T-cell (primary cell): ENCODE measurements at regions not wholly inside any gene's neighbourhood (a gene's known extent, or its start where the extent isn't known, plus 50 kb on each side); places are given as distances from the start of the nearest gene placed in this dataset.

Experiments used
- ATAC-seq, 4 experiments: fragments of 200-7000 bp in 3 of 4; fragments of 150-1000 bp in 1 of 4; cut with Tn5 transposase; replicated peaks in 1 of 4; 1 replicate in 3 of 4; 2 replicates in 1 of 4; pipeline ENCODE4 v1.10.0; 2021; ENCODE audit warnings: moderate library complexity in 3 of 4, mild to moderate bottlenecking in 2 of 4, moderate number of reproducible peaks in 1 of 4
- CTCF ChIA-PET, 2 donors: fragments of 300-600 bp; sonication (Branson Sonifier 250); formaldehyde crosslinking; loops; one replicate each; lab custom pipeline; 2022; ENCODE audit warnings: antibody characterized with exemption in 2 of 2; lab: Charles Lee
- POLR2A ChIA-PET, 2 donors: fragments of 300-600 bp; sonication (Branson Sonifier 250); formaldehyde crosslinking; loops; one replicate each; lab custom pipeline; 2022; ENCODE audit warnings: antibody characterized with exemption in 2 of 2; lab: Charles Lee
- DNase-seq, 35 experiments: peaks; one replicate each; pipeline versions ENCODE4 v3.0.0 to v3.0.0-alpha.2; 2013 to 2023
- H3K27ac ChIP-seq: one replicate; pipeline ENCODE4 v1.5.1; 2013; ENCODE audit warnings: low read length
- H3K27me3 ChIP-seq, 2 experiments: replicated peaks in 1 of 2; 1 replicate in 1 of 2; 2 replicates in 1 of 2; pipeline versions ENCODE4 v1.6.1 to v1.7.0; 2013; ENCODE audit warnings: low read length in 1 of 2, mixed read lengths in 1 of 2; ENCODE audit not compliant: control insufficient read depth in 2 of 2, insufficient read depth in 2 of 2; ENCODE audit errors: extremely low read depth in 1 of 2
- H3K36me3 ChIP-seq, 2 donors: 1 replicate in 1 of 2; 2 replicates in 1 of 2; pipeline versions ENCODE4 v1.6.1 to v1.7.0; 2013; ENCODE audit warnings: low read length in 1 of 2; ENCODE audit not compliant: control insufficient read depth in 2 of 2, insufficient read depth in 1 of 2; ENCODE audit errors: extremely low read depth in 1 of 2
- H3K4me1 ChIP-seq, 2 experiments: 1 replicate in 1 of 2; 2 replicates in 1 of 2; pipeline versions ENCODE4 v1.6.1 to v1.7.0; 2013; ENCODE audit warnings: low read length in 2 of 2, mixed read lengths in 1 of 2; ENCODE audit not compliant: insufficient read depth in 2 of 2, control insufficient read depth in 1 of 2; ENCODE audit errors: extremely low read depth in 1 of 2
- H3K4me3 ChIP-seq, 2 donors: 1 replicate in 1 of 2; 2 replicates in 1 of 2; pipeline versions ENCODE4 v1.5.1 to v1.7.0; 2013; ENCODE audit warnings: mild to moderate bottlenecking in 2 of 2, low read length in 1 of 2, moderate library complexity in 1 of 2; ENCODE audit not compliant: control insufficient read depth in 1 of 2; ENCODE audit errors: extremely low read depth in 1 of 2
- H3K9me3 ChIP-seq: 2 replicates; pipeline ENCODE4 v1.7.0; 2013
- H3K27ac Mint-ChIP-seq, 2 donors: one replicate each; pipeline ENCODE4 v1.8.0; 2020 to 2021; ENCODE audit warnings: mild to moderate bottlenecking in 2 of 2, mixed read lengths in 2 of 2
- H3K27me3 Mint-ChIP-seq, 2 donors: one replicate each; pipeline ENCODE4 v1.8.0; 2021 to 2022; ENCODE audit warnings: mixed read lengths in 2 of 2
- H3K36me3 Mint-ChIP-seq: one replicate; pipeline ENCODE4 v1.8.0; 2021; ENCODE audit warnings: mixed read lengths
- H3K4me1 Mint-ChIP-seq, 3 donors: one replicate each; pipeline ENCODE4 v1.8.0; 2020 to 2022; ENCODE audit warnings: mixed read lengths in 3 of 3, mild to moderate bottlenecking in 1 of 3
- H3K4me3 Mint-ChIP-seq, 3 donors: one replicate each; pipeline ENCODE4 v1.8.0; 2020 to 2022; ENCODE audit warnings: mild to moderate bottlenecking in 3 of 3, mixed read lengths in 3 of 3, moderate library complexity in 3 of 3
- H3K9me3 Mint-ChIP-seq, 3 donors: one replicate each; pipeline ENCODE4 v1.8.0; 2020 to 2022; ENCODE audit warnings: mixed read lengths in 3 of 3
- WGBS: methylation state at CpG from one replicate; pipeline ENCODE4 v1.1.5; 2013; ENCODE audit warnings: missing lambda C conversion rate; ENCODE audit not compliant: insufficient coverage; 5-methylcytosine and 5-hydroxymethylcytosine counted together

DNA sequence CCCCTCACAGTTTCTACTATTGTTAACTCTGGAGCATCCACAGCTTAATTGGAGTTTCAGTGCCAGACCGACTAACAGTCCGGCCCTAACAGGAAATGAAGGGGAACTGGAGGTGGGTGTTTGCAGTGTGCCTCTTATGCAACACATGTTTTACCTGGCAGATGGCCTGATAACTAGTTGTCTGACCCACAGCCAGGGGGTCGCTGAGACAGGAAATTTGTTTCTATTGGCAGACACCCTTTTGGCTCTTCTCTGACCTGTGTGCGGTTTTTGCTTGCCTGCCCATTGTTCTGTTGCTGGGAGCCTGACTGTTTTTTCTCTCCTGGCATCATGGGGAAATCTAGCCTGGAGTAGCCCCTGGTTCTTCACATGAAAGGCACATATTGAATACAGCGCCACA, 1329.8 kb downstream of the DSC3 start:
- Mint-ChIP-seq H3K9me3 (peaks cover 14 to 25% (median 21%) of the 10 kb centered on the region in 3 donors), H3K27ac (no peak overlapping the region), H3K27me3 (no peaks in the 10 kb centered on the region), H3K4me3 (no peak overlapping the region), H3K4me1 (no peaks in the 10 kb centered on the region), H3K36me3 (no peaks in the 10 kb centered on the region)
- H3K4me1 ChIP-seq, result no peaks in the 10 kb centered on the region
- ATAC-seq (no peak), DNase-seq (no peak)
- H3K9me3 ChIP-seq, result peaks cover 2% of the 10 kb centered on the region
- WGBS, result 82% methylated on average over 5 of the region's 5 CpGs
- no peak overlapping the region for H3K27ac ChIP-seq
- no peak overlapping the region for H3K4me3 ChIP-seq
- CTCF ChIA-PET, result no interaction called here
- no peaks in the 10 kb centered on the region for H3K36me3 ChIP-seq
- no peaks in the 10 kb centered on the region for H3K27me3 ChIP-seq
- POLR2A ChIA-PET, result no interaction called here

DNA sequence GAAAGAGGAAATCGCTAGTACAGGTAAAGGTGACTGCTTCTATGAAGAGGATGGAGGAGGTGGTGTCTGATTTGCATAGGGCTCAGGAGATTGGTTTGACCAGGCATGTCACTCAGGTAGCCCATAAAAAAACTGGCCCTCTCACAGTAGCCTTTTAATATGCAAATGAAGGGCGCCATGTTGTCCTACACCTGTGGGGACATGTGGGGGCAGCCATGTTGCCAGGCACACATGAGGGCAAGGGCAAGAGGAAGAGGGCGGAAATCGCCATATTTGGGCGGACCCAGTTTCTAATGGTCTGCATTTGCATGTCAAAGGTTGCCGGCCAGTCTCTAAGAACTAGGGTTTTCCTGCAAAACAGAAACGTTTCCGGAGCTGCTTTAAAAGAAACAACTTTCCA, 1330.6 kb downstream of the DSC3 start:
- H3K27ac Mint-ChIP-seq, result no peak overlapping the region
- H3K9me3 Mint-ChIP-seq, result peaks cover 23 to 31% (median 24%) of the 10 kb centered on the region in 3 donors
- DNase-seq (no peak), ATAC-seq (no peak)
- no peak overlapping the region for H3K27ac ChIP-seq
- POLR2A ChIA-PET, result no interaction called here
- peaks cover 2% of the 10 kb centered on the region for H3K9me3 ChIP-seq
- CTCF ChIA-PET, result no interaction called here
- 71% methylated on average over 3 of the region's 8 CpGs for WGBS
- no peaks in the 10 kb centered on the region for H3K4me1 Mint-ChIP-seq
- no peak overlapping the region for H3K4me3 ChIP-seq
- no peaks in the 10 kb centered on the region for H3K36me3 Mint-ChIP-seq
- no peaks in the 10 kb centered on the region for H3K4me1 ChIP-seq
- no peaks in the 10 kb centered on the region for H3K27me3 Mint-ChIP-seq
- no peaks in the 10 kb centered on the region for H3K36me3 ChIP-seq
- no peak overlapping the region for H3K4me3 Mint-ChIP-seq
- H3K27me3 ChIP-seq, result no peaks in the 10 kb centered on the region

DNA sequence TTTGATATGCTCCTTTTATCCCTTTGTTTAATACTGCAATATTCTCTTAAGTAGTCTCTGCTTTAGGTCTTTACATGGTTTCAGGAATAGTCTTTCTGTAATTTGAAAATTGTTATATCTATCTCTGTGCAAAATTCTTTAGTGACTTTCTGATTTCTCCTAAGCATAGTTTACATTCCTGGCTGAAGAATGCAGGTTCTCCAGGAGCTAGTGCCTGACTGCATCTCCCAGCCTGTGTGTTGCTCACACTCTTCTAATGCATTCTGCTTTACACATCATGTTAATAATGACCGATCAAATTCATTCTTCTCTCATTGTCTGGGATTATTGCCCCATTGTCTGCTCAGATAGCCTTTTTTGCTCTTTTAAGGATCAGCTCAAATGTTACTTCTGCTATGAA, 1349.2 kb downstream of the DSC3 start:
- no peaks in the 10 kb centered on the region for H3K27me3 Mint-ChIP-seq
- no peaks in the 10 kb centered on the region for H3K4me1 ChIP-seq
- peaks cover 3% of the 10 kb centered on the region for H3K9me3 ChIP-seq
- no peak overlapping the region for H3K4me3 Mint-ChIP-seq
- DNase-seq (no peak), ATAC-seq (no peak)
- H3K36me3 ChIP-seq, result no peaks in the 10 kb centered on the region
- H3K4me3 ChIP-seq, result no peak overlapping the region
- 100% methylated on average over 1 of the region's 1 CpG for WGBS
- ChIA-PET POLR2A (no interaction called here), CTCF (no interaction called here)
- no peaks in the 10 kb centered on the region for H3K4me1 Mint-ChIP-seq
- no peaks in the 10 kb centered on the region for H3K27me3 ChIP-seq
- H3K27ac Mint-ChIP-seq, result no peak overlapping the region
- H3K36me3 Mint-ChIP-seq, result no peaks in the 10 kb centered on the region
- H3K27ac ChIP-seq, result no peak overlapping the region
- H3K9me3 Mint-ChIP-seq, result peaks cover 16 to 21% (median 19%) of the 10 kb centered on the region in 3 donors

DNA sequence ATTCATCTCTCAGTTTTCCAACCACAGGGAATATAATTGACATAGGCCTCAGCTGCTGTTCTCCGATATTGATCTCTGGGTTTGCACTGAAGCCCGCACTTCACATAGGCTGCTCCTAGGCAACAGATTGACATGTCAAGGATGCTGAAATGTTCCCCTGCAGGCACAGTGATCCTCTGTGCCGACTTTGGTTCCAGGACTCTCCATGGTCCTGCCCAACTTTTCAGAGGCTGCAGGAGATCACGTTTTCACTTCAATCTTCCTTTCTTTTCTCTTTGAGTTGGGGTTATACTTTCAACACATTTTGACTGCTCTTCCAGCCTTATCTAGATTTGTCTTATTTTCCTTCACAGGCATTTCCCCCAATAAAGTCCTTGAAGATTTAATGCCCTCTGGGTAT, 1361.0 kb downstream of the DSC3 start:
- Histone ChIP-seq H3K4me1 (no peaks in the 10 kb centered on the region), H3K27ac (no peak overlapping the region), H3K4me3 (no peak overlapping the region), H3K9me3 (no peaks in the 10 kb centered on the region), H3K27me3 (no peaks in the 10 kb centered on the region), H3K36me3 (no peaks in the 10 kb centered on the region)
- POLR2A ChIA-PET, result no interaction called here
- no peak for DNase-seq
- no peaks in the 10 kb centered on the region for H3K27me3 Mint-ChIP-seq
- CTCF ChIA-PET, result no interaction called here
- ATAC-seq, result no peak
- H3K4me1 Mint-ChIP-seq, result no peaks in the 10 kb centered on the region
- no peak overlapping the region for H3K27ac Mint-ChIP-seq
- H3K4me3 Mint-ChIP-seq, result no peak overlapping the region
- H3K9me3 Mint-ChIP-seq, result peaks cover 21 to 48% (median 21%) of the 10 kb centered on the region in 3 donors
- 78% methylated on average over 3 of the region's 4 CpGs for WGBS
- no peaks in the 10 kb centered on the region for H3K36me3 Mint-ChIP-seq

DNA sequence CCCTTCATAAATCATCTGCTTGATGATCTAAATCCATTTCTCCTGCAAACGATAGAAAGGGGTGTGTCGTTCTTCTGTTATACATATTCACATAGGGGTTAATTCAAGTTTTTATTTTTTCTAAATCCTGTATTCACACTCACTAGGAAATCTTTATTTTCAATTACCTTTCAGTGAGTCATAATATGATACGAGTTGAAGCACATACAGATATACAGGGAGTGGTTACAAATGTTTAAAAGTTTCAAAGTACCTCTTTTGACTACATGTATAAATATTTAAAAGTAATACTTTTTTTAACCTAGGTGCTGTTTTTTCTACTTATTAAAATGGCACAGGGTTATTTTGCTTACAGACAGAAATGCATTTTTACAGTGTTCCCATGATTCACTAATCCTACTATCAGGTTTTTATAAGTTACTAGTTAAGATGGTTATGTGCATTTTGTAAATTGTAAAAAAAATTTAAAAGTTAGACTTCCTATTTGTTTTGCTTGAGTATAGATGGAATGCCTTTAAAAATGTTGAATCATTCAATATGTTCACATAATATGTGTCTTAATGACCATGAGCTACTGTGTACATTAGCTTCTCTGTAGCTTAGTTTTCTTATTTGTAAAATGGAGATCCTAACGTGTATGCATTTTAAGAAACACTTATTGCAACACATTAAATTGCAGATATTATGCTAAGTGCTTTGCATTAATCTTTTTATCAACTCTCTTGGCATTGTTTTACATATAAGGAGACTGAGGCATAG, 1378.1 kb downstream of the DSC3 start:
- Mint-ChIP-seq H3K36me3 (no peaks in the 10 kb centered on the region), H3K4me3 (no peak overlapping the region), H3K27ac (no peak overlapping the region), H3K9me3 (peaks cover 0 to 15% (median under 1%) of the 10 kb centered on the region in 3 donors), H3K27me3 (no peaks in the 10 kb centered on the region), H3K4me1 (no peaks in the 10 kb centered on the region)
- no CpG with 5 or more reads among the region's 4 CpGs for WGBS
- Histone ChIP-seq H3K27me3 (no peaks in the 10 kb centered on the region), H3K36me3 (no peaks in the 10 kb centered on the region), H3K4me1 (no peaks in the 10 kb centered on the region), H3K4me3 (no peak overlapping the region), H3K9me3 (no peaks in the 10 kb centered on the region), H3K27ac (no peak overlapping the region)
- POLR2A ChIA-PET, result no interaction called here
- no peak for DNase-seq
- ATAC-seq, result no peak
- CTCF ChIA-PET, result no interaction called here

DNA sequence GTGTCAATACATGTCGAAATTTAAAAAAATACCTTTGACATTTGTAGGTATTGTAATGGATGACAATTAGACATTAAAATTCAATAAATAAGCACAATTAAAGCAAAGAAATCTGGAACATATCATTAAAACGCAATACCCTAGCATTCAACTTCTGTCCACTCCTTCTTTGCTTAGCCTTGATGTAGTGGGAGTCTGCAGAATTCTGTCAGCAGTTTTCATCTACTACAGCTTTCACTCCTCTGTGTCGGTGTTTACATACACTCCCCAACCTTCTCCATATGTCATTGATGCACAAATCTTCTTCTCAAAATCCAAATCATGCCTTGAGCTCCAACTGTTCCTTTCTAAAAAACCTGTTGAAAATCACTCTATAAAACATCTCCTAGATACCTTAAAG, 1380.6 kb downstream of the DSC3 start:
- H3K4me1 Mint-ChIP-seq, result no peaks in the 10 kb centered on the region
- Histone ChIP-seq H3K4me1 (no peaks in the 10 kb centered on the region), H3K27ac (no peak overlapping the region), H3K4me3 (no peak overlapping the region), H3K36me3 (no peaks in the 10 kb centered on the region), H3K9me3 (no peaks in the 10 kb centered on the region), H3K27me3 (no peaks in the 10 kb centered on the region)
- ChIA-PET CTCF (no interaction called here), POLR2A (no interaction called here)
- H3K9me3 Mint-ChIP-seq, result peaks cover 0 to 15% (median 7%) of the 10 kb centered on the region in 3 donors
- H3K27me3 Mint-ChIP-seq, result no peaks in the 10 kb centered on the region
- H3K27ac Mint-ChIP-seq, result no peak overlapping the region
- DNase-seq (no peak), ATAC-seq (no peak)
- H3K36me3 Mint-ChIP-seq, result no peaks in the 10 kb centered on the region
- 80% methylated on average over 1 of the region's 3 CpGs for WGBS
- H3K4me3 Mint-ChIP-seq, result no peak overlapping the region

DNA sequence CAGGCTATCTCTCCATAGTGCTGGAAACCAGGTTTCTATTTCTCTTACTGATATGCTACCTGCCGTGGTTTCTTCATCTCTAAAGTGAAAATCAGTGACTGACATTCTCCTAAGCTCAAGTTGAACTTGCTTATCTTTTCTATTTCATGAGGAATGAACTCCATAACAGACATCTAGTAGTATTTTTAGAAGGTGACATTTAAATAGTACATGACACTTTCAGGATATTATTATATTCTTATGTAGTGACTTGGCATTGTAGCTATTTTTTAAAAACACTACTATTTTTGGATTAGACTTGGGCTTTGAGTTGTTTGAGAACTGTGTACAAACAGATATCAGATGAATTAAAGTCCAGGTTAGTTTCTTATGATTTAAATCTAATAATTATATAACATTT, 1381.8 kb downstream of the DSC3 start:
- Mint-ChIP-seq H3K36me3 (no peaks in the 10 kb centered on the region), H3K4me3 (no peak overlapping the region), H3K27ac (no peak overlapping the region), H3K27me3 (no peaks in the 10 kb centered on the region), H3K4me1 (no peaks in the 10 kb centered on the region), H3K9me3 (peaks cover 4 to 18% (median 7%) of the 10 kb centered on the region in 3 donors)
- CTCF ChIA-PET, result no interaction called here
- DNase-seq (no peak), ATAC-seq (no peak)
- WGBS, result no CpG with 5 or more reads among the region's 1 CpG
- Histone ChIP-seq H3K9me3 (no peaks in the 10 kb centered on the region), H3K4me1 (no peaks in the 10 kb centered on the region), H3K36me3 (no peaks in the 10 kb centered on the region), H3K4me3 (no peak overlapping the region), H3K27ac (no peak overlapping the region), H3K27me3 (no peaks in the 10 kb centered on the region)
- POLR2A ChIA-PET, result no interaction called here
